GM21825 (cell line): ENCODE measurements at regions not wholly inside any gene's neighbourhood (a gene's known extent, or its start where the extent isn't known, plus 50 kb on each side); places are given as distances from the start of the nearest gene placed in this dataset.

ENCODE experiments used
- ATAC-seq: cut with Tn5 transposase; IDR thresholded peaks from one replicate; pipeline ENCODE4 v1.9.1; 2021; ENCODE audit warnings: mild to moderate bottlenecking, moderate library complexity; ENCODE audit not compliant: unreplicated experiment

DNA sequence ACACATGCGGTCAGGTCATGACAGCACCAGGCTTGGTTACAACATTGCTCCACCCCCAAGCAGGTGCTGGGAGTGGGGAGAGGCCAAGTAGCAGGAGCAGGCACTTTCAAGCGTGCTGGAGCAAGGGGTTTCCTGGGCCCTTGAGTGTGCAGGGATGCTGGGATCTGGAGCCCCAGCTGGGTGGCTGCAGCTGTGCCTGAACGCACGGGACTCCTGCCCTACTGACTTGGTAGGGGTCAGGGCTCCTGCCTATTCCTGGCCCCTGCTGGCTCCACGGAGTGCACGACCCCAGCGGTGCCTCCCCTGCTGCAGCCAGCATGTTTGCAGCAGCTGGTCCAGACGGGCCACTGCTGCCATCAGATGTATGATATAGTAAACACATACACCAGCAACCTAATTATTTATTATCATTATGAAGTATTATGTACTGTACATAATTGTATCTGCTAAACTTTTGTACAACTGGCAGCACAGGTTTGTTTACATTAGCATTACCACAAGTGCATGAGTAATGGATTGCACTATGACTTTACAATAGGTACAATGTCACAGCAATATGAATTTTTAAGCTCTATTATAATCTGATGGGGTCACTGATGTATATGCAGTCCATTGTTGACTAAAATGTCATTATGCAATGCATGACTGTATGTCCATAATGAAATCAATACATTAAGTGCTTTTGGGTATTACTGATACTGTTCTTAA, 620.6 kb downstream of the RAPGEF2 start:
- ATAC-seq, result no peak

DNA sequence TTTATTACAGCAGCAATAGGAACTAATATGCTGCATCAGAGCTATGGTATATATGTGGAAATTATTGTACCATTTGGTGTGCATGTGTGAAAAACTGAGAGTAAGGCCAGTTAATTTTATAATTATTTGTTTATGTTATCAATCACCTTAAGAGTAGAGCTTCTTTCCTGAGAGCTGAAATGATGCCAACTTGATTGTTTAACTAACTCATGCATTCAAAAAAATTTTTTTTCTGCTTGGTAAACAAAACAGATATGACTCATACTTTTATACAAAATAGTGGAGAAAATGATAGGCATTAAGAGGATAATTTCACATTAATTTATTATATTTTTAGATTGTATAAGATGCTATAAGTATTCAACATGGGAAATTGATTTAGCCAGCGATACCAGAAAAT, 622.7 kb downstream of the RAPGEF2 start:
- ATAC-seq, result no peak

DNA sequence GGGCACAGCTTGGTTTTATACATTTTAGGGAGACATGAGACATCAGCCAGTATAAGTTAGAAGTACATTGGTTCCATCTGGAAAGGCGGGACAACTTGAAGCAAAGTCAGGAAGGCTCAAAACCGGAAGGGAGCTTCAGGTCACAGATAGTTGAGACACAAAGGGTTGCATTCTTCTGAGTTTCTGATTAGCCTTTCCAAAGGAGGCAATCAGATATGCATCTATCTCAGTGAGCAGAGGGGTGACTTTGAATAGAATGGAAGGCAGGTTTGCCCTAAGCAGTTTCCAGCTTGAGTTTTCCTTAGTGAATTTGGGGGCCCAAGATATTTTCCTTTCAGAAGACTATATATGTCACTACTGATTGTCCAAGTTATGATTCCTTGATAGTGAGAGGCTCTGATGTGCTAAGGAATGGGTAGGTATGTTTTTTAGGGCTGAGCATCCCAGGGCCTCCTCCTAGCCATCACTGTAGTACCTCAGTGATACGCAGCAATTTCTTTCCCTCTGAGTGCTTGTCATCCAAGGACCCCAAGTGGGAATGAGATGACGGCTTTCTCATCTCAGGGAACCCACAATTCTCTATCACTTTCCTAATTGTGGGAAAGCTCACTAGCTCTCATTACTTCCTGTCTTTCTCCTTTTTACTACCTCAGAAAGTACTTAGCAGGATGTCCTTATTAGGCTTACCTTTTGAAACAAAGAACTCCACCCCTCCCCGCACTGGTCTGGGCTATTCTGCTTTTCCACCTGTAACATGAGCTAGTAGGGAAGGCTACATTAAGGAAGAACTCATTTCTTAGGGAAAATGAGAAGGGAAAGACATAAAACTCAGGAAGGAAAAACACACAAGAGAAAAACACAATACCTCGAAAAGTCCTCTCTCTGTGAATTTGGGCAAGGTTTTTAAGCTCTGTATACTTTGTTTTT, 632.7 kb downstream of the RAPGEF2 start:
- no peak for ATAC-seq

DNA sequence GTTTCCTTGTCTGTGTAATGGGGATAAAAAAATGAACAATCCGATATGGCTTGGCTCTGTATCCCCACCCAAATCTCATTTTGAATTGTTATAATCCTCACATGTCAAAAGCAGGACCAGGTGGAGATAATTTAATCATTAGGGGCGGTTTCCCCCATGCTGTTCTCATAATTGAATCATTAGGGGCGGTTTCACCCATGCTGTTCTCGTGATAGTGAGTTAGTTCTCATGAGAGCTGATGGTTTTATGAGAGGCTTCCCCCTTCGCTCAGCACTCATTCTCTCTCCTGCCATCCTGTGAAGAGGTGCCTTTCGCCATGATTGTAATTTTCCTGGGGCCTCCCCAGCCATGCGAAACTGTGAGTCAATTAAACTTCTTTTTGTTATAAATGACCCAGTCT, 633.5 kb downstream of the RAPGEF2 start:
- ATAC-seq, result no peak

DNA sequence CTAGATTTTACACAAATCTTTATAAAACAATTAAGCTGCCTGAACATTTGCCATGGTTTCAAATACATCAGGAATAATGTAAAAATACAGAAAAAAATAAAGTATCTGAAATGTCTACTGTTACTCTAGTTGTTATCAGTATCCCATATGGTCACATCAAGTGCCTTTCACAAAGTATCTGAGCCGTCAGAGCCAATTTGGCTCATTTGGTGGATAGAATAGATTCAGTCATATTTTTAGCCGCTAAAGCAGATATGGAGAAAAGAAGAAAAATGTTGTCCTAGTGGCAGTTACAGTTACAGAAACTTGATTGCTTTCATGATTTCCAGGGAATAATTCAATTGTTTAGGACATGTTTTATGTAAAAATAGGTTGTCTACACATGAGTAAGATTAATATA, 641.1 kb downstream of the RAPGEF2 start:
- ATAC-seq, result no peak

DNA sequence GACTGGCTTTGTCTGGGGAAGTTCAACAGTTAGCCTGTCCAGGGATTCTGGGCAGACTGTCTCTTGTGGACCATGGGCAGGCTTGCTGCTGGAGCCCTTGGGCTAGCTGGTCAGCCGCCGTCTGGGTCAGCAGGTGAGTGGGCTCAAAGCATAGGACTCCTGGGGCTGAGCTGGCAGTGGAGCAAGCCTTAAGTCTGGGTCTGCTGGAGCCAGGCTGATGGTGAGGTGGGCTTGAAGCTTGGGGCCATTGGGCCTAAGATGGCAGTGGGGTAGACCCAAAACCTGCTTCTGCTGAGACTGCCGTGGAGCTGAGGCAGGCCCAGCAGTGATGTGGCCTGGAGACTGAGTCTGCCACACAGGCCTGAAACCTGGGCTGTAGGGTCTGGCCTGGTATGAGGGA, 645.1 kb downstream of the RAPGEF2 start:
- no peak for ATAC-seq

DNA sequence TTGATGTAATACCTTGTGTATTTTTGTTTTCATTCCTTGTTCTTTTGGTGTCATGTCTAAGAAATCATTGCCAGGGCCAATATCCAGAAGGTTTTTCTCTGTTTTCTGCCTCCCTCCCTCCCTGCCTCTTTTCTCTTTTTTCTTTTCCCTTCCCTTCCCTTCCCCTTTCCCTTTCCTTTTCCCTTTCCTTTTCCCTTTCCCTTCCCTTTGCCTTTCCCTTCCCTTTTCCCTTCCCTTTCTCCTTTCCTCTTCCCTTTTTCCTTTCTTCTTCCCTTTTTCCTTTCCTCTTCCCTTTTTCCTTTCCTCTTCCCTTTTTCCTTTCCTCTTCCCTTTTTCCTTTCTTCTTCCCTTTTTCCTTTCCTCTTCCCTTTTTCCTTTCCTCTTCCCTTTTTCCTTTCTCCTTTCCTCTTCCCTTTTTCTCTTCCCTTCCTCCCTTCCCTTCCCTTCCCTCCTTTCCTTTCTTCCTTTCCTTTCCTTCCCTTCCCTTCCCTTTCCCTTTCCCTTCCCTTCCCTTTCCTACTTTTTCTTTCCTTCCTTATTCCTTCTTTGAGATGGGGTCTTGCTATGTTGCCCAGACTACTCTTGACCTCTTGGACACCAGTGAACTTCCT, 646.1 kb downstream of the RAPGEF2 start:
- no peak for ATAC-seq

DNA sequence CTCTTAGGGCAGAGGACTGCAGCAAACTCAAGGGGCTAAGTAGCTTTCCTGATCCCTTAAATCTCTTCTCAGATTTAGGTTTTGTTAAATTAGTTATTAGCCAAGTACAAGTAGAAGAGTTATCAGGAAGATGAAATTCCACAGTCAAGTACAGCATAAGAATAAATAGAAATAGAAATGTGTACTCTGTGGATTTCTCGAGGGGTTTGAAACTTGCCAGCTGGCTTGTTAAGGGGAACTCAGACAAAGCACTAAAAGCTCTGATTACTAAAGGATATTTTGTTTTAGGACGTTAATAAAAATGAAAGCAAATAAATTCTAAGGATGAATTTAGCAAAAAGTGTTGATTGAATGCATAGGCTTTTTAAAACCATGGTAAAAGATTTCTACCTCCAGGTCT, 654.6 kb downstream of the RAPGEF2 start:
- ATAC-seq, result no peak

DNA sequence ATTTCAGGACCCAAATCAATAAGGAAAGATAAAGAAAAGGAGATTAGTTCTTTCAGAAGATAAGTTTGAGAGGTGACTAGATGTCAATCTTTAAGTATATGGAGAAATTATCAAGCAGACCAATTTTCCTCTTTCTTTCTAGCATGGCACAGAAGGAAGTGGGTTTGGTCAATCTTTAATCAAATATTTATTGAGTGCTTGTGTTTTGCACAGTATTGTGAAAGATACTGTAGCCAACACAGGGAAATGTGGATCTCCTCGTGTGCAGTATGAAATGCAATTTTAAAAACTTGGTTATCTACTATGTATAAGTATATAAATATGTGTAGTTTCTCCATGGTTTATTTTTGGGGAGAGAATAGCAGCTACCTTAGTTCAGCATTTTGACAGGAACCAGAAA, 655.2 kb downstream of the RAPGEF2 start:
- ATAC-seq, result no peak

DNA sequence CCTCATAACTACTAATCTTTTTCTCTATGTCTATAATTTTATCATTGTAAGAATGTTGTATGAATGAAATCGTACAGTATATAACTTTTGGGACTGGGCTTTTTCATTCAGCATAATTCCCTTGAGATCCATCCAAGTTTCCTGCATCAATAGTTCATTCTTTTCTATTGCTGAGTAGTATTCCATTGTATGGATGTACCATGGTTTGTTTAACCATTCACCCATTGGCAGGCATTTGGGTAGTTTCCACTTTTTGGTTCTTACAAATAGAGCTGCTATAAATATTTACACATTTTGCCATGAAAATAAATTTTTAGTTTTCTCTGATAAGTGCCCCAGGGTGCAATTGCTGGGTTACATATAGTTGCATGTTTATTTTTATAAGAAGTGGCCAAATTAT, 659.8 kb downstream of the RAPGEF2 start:
- ATAC-seq, result no peak

DNA sequence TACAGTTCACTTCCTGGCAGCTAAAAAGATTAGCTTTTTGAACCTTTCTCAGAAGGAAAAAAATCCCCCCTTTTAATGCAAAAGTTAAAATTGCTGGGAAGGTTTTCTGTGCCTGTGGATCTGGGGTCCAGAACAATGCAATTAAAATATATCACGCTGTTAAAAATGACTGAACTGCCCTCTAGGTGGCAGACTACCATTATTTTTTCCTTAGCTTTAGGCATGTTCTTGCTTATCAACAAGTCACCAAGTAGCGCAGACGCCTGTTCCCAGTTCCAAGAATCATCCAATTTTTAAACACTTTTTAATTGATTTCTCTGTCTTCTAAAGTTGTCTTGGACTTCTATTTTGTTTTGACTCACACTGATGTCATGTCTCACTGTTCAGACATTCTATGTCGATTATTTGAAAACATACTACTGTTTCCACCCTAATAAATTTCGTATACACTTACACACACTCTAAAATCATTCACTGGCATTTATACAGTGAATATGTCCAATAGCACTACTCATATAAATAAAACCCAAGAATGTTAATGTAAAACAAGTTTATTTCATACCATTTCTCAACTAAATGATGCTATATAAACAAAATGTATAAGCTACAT, 661.6 kb downstream of the RAPGEF2 start:
- ATAC-seq, result peak; percentile 81

DNA sequence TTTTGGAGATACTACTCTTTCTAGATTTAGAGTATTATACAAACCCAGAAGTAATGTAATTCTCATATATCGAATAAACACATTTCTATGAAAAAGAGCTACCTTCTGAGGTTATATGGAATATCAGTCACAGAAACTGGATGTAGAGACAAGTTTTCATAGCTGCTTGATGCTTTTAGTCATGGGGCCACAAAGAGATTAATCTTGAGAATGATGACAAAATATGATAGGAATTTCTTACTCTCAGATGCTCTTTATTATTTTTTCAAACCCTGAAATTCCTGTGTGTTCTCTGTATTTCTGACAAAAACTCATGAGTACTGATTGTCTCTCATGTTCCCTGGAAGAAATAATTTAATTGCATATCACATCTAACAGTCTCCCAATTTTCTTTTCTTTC, 662.5 kb downstream of the RAPGEF2 start:
- no peak for ATAC-seq

DNA sequence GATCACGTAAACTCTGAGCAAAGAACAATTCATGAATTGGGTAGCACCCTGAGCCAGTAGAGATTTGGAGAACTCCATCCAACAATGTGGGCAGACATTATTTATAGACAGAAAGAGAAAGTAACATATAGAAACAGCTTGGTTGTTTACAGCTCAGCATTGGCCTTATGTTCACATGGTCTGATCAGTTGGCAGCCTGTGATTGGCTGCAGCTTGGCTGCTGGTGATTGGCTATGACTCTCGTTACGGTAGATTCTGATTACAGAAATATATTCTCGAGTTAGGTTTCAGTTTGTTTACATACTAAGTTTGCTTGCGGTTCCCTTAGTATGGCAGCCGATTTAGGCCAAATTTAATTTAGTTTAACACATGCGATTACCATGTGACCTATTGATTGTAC, 663.4 kb downstream of the RAPGEF2 start:
- ATAC-seq, result no peak

DNA sequence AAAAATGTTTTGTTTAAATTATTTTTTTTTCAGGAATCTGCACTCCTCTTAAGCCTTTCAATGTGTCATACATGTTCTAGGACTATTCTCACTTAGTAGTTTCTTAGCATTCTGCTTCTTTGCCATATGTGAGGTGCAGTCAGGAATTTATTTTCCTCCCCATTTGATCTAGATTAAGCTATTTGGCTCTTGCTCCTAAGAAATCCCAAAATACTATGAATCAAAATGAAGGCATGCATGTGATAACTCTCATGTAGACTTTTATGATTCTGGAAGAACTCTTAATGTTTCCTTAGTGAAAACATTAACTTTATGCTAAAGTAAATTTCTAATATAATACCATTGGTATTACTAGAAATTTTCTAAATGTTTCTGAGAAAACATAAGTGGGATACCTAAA, 664.5 kb downstream of the RAPGEF2 start:
- ATAC-seq, result no peak

DNA sequence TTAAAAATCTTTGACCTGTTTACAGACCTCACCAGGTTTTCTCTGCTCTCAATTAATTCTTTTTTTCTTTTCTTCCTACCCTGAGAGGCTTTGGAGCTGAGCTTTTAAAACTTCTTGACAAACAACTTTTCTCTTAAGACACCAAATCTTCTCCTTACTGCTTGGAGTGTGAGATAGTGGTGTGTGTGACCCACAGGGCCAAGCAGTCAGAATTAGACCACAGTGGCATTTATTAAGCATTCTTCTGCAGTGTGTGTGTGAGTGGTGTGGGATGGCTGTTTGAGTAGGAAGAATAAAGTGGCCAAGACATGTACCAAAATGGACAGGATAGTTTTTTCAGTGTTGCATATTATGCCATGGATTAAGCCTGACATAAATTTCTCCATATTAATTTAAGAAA, 665.1 kb downstream of the RAPGEF2 start:
- no peak for ATAC-seq

DNA sequence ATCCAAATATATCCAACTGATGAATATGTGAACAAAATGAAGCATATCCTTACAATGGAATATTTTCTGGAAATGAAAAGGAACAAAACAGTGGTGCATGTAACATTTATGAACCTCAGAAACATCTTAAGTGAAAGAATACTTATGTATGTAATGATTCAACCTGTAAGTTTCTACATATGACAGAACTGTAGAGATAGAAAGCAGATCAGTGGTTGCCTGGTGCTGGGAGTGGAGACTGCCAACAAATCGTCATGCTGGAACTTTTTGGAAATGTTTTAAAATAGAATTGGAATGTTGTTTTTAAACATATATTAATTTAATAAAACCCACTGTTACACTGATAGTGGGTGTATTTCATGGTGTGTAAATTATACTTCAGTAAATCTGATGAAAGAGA, 667.5 kb downstream of the RAPGEF2 start:
- ATAC-seq, result no peak

DNA sequence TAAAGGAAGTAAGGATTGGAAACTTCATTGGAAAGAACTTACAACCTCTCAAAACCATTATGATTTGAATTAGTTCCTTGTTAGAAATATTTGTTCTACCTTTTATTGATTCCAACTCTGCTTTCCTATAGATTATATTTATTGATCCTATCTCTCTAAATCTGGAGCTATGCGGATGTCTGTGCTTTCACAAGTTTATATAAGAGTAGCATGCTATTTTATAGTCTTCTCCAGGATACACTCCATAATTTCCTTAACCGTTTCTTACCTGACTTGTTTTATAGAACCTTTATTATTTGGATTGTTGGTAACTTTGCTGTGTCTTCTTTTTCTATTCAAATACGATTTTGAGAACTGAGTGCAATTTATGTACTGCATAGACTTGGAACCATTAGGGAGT, 668.1 kb downstream of the RAPGEF2 start:
- no peak for ATAC-seq

DNA sequence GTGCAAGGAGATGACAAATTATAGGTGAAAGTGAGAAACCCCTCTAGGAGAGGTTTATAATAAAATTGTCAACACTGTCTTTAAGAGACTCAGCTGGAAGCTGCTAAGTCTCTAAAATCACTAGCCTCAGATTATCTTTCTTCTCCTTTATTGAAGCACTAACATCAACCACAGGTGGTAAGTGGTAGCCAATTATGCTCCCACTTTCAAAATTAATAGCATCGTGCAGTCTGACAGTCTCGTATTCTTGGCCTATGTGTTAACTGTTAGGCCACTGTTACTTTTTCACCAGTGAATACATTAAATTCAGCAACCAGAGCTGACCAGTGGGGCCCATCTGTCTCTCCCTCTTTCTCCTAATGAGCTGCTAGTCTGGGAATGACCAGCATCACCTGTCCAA, 674.1 kb downstream of the RAPGEF2 start:
- ATAC-seq, result no peak

DNA sequence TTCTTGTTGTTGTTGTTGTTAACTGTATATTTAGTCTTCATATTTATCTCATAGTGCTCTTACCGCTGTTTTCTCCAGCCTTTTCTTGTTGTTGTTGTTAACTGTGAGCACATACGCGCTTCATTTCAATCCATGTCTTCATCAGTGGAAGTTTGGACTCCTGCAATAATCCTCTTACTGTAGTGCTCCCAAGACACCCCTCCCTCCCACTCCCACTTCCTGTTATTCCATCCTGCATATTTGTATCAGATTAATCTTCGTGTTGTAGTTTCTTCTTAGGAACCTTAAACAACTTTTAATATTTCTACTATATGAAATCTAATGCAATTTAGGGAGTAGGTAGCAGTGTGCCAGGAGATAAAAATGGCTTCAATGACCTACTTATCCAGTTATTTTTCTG, 674.8 kb downstream of the RAPGEF2 start:
- no peak for ATAC-seq

DNA sequence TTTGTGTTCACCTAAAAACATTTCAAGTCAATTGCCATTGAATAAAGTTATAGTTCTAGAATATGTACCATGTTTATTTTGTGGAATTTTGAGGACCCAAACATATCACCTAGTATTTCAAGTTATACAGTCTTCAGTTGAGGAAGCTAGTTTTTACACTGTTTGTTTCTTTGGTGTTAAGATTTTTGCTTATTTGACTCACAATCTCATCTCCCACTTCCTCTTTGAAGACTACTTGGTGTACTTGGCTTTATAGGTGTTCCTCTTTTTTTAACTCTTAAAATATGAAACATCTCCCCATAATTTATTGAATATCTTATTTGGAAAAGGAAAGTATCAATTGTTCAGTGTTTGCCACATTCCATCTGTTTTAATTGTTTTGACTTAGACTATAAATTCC, 675.4 kb downstream of the RAPGEF2 start:
- no peak for ATAC-seq

DNA sequence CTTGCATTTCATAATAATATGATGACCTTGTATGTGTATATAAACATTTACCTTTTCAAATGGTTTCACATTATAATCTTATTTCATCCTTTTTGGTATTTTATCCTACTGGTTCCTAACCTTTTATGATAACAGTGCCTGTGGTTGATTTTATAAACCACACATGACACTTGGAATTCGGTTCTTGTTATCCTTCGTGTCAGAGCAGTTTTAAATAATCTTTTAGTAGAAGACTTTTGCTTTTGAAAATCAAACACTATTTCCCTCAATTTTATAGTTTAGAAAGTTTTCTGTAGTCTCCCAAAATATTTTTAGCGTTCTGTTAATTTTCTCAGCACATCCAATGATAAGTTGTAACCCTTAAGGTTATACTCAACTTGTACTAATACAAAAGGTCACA, 676.8 kb downstream of the RAPGEF2 start:
- no peak for ATAC-seq
